CD1c-positive myeloid dendritic cell (primary cell): ENCODE measurements at regions not wholly inside any gene's neighbourhood (a gene's known extent, or its start where the extent isn't known, plus 50 kb on each side); places are given as distances from the start of the nearest gene placed in this dataset.
"Not testable (repeated sequence)": the region's sequence is repeated elsewhere in the genome, so short reads cannot be mapped to it uniquely, and the experiment has no call there.

Experiments
- DNase-seq: peaks from one replicate; pipeline ENCODE4 v3.0.0-alpha.2; 2016; ENCODE audit errors: extremely low spot score

GRCh38 chr4:170599894-170600293 is 510.1 kb upstream of the AADAT start:
- DNase-seq = no peak

DNA sequence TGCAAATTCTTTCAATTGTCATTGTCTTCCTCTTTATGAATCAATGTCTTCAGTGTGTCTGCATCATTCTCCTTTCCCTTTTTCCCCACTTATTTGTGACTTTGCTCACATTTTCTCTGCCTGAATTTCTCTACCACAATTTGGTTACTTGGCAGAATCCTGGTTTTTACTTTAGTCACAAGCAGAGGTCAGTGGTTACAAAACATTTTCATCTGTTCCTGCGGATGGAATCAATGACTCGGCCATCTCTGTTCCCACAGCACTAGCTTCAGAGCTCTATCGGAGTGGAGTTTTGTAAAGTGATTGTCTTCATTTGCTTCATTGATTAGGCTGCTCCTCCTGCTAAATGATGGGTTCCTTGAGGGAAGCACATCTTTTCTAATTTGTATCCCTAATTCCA is 501.3 kb upstream of the AADAT start:
- DNase-seq = no peak

GRCh38 chr4:170589597-170590191 is 499.9 kb upstream of the AADAT start:
- DNase-seq = no peak

GRCh38 chr4:170581969-170582368 is 492.2 kb upstream of the AADAT start:
- DNase-seq = no peak

GRCh38 chr4:170581322-170581721 is 491.6 kb upstream of the AADAT start:
- no peak for DNase-seq

- no peak for DNase-seq
Measured at GRCh38 chr4:170580651-170581050, 490.9 kb upstream of the AADAT start.

- no peak for DNase-seq
Measured at GRCh38 chr4:170538821-170539473, 449.2 kb upstream of the AADAT start.

GRCh38 chr4:170529748-170530722 is 440.3 kb upstream of the AADAT start:
- DNase-seq = no peak

DNA sequence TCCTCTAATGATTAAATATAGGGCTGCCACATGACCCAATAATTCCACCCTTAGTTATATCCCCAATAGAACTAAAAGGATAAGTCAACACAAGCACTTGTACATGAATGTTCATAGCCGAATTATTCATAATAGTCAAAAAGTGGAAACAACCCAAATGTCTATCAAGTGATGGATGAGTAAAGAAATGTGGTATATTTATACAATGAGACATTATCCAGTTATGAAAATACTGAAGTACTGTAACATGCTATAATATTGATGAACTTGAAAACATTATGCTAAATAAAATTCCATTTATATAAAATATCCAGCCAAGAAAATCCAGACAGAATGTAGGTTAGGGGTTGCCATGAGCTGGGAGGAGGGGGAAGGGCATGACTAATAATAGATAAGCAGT is 436.7 kb upstream of the AADAT start:
- no peak for DNase-seq

GRCh38 chr4:170522427-170522970 is 432.7 kb upstream of the AADAT start:
- no peak for DNase-seq

DNA sequence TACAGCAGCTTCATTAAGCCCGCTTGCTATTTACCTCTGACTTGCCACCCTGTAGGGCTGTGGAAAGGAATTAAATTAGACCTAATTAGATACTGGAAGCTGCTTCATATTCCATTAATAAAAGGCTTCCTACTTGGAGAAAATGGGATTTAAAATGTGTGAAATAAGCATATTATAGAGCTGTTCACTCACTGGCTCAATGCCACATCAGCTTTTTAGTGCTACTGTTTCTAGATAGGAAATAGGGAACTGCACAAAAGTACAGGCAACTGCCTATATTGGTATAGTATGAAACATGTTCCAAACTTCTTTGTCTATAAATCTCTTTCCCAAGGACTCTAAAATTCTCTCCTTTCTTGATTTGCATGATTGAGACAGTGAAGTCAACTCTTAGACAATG is 407.9 kb upstream of the AADAT start:
- no peak for DNase-seq

DNA sequence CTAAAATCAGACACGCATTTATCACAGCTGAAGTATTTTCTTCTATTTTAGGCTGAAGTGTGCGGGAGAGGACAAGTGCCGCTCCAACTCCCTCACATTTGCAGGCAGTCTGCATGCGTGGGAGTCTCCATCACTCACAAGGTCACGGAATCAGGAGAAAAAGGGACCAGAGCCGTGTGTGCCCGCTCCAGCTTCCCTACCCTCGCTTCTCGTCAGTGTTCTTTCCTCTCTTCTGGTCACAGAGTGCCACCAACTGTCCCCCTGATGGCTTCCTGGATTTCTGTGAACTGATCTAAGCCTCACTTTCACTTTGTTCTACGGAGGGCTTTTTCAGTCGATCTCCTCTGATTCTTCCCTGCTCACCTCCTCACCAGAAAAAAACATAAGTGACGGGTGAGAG is 407.4 kb upstream of the AADAT start:
- no peak for DNase-seq

DNA sequence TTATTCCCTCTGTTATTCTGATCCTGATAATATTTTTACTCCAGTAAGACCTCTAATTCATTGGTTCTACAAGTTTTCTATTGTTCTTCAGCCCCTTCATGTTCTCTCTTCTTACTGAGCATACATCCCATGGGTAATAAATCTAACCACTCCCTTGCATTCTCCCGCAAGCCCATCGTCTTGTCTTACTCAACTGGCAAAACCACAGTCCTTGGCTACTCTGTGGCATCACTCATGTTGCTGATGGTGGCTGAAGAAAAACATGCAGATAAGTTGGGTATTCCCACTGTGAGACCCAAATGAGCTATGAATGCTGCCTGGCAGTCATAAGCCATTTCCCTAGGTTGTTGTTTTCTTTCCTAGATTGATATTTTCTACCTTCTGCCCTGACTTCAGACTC is 402.2 kb upstream of the AADAT start:
- no peak for DNase-seq

DNA sequence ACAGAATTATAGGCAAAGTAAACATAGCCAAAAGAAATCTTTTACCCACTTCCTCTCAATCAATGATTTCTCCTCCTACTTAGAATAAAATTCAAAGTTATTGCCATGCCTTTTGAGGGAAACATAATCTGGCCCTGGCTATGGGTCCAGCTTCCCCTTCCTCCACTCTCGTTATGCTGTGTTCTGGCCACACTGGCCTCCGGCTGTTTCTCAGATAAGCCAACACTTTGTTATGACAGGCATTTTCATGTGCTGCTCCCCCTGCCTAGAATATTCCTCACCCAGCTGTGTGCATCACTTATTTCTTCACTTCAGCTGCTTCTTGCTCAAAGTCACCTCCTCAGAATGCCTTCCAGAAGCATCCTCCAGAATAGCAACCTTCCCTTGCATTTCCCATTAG is 386.6 kb upstream of the AADAT start:
- DNase-seq = no peak

DNA sequence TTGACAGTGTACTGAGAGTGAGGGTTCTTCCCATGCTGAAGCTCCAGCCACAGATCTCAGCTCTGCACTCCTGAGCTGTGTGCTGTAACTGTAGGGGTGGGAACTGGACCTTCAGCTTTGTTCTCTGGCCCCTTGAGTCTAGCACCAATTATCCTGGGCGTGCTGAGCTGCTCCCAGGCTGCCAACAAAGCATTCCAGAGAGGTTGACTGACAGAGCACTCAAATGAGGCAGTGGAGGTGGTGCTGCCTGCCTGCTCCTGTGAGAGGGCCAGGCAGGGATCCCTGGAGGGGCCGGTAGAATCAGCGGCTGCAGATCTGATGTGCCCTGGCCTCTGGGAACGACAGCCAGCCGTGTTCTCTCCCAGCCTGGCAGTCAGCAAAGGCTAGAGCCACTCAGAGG is 375.7 kb upstream of the AADAT start:
- DNase-seq = no peak

DNA sequence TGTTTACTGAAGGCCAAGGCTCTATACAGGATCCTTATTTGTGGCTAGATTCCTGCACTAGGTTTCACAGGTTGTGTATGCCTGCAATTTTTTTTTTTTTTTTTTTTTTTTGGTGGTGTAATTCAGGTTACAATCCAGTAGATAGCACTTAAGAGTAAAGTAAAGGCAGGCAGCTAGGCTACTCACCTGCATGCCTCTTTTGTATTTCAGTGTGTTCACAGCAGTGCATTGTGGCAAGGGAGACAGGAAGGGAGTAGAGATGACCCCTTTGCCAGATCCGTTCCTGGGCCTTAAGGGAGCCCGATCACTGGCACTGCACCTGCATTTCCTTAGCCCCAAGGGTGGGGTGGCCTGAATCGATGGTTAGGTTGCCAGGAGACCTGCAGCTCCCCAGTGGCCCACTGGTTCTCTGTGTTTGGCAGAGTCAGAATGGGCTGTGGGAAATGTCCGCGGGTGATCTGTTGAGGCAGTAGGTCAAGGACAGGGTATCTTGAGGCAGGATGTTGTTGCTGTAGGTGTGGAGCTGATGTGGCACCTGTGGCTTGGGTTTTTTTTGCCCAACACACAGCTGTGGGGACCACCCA is 374.9 kb upstream of the AADAT start:
- DNase-seq = no peak

DNA sequence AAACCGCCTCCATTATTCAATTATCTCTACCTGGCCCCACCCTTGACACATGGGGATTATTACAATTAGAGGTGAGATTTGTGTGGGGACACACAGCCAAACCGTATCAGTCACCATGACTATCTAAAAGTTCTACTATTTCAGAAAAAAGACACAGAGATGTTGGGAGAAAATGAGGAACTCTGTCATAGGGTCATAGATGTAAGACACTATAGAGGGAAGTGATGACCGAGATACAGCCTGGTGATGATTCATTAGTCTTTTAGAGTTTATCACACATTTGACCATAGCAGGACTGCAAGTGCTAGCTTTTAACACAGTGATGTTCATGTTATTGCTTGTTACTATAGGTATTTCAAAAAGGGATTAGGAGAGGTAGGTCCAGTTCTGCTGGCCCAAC is 357.0 kb upstream of the AADAT start:
- no peak for DNase-seq

GRCh38 chr4:170441146-170441545 is 351.4 kb upstream of the AADAT start:
- not testable (repeated sequence) for DNase-seq

- DNase-seq = no peak
Measured at GRCh38 chr4:170428929-170429328, 339.2 kb upstream of the AADAT start.

- DNase-seq = no peak
Measured at GRCh38 chr4:170425521-170426143, 335.9 kb upstream of the AADAT start.

DNA sequence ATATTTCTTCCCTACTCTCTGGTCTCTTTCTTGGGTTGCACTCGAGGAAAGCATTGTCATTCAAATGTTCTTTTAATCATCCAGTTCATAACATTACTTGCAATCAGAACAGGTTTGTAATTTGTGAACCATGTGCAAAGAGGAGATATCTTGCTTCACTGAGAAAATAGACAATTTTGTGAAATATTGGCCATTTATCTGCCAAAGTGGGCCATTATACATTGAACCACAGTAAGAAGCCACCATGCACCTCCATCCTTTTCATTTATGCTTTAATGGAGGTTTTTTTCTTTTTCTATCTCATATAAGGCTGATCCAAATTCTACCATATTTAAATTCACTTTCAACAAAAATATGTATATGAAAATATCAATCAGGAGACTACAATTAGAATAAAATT is 335.3 kb upstream of the AADAT start:
- no peak for DNase-seq

DNA sequence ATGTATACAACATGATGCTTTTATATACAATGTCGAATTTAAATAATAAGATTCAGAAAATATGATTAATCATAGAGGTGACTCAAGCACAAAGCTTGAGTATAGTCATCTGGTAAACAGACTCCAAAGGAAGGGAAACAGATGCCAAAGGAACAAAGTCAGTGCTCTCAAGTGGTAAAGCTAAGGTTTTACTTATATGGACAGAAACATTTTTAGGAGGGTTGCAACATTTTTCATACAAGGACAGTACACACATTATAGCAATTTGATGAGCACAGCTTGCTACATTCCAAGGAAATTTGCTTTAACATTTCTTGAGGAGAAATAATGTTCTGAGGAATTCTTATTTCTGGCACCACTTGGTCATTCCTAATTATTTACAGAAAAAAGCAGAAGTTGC is 333.4 kb upstream of the AADAT start:
- no peak for DNase-seq
